ENCODE measurements at regions not wholly inside any gene's neighbourhood (a gene's known extent, or its start where the extent isn't known, plus 50 kb on each side); places are given as distances from the start of the nearest gene placed in this dataset.

- TF ChIP-seq POLR2AphosphoS5 (IDR thresholded peaks at IDR 0.05; ENCODE audit: low read depth, low read length): no peak
- TF ChIP-seq PAX5 (IDR thresholded peaks at IDR 0.05; ENCODE audit: insufficient read depth, low read length, severe bottlenecking): no peak
- no peak for TF ChIP-seq POLR2A (IDR thresholded peaks at IDR 0.05; ENCODE audit: low read depth, low read length)
- TF ChIP-seq POU2F2 (IDR thresholded peaks at IDR 0.05; ENCODE audit: low read depth, low read length): no peak
- TF ChIP-seq SPI1 (IDR thresholded peaks at IDR 0.05; ENCODE audit: low read depth, low read length): no peak
- no peak for TF ChIP-seq TAF1 (IDR thresholded peaks at IDR 0.05; ENCODE audit: low read depth, low read length)
Measured at GRCh38 chr7:42491106-42491505, 254.1 kb upstream of the GLI3 start.
